ENCODE measurements at regions not wholly inside any gene's neighbourhood (a gene's known extent, or its start where the extent isn't known, plus 50 kb on each side); places are given as distances from the start of the nearest gene placed in this dataset.
A peak's percentile ranks its signal among the peaks of the same experiment; 100 is the strongest.

- DNase-seq (ENCODE audit: low spot score): no peak
Measured at GRCh38 chr3:157626817-157627216, 123.6 kb upstream of the VEPH1 start.

- peak; percentile 42 for DNase-seq (ENCODE audit: low spot score)
Measured at GRCh38 chr3:157624801-157625200, 121.6 kb upstream of the VEPH1 start.

DNA sequence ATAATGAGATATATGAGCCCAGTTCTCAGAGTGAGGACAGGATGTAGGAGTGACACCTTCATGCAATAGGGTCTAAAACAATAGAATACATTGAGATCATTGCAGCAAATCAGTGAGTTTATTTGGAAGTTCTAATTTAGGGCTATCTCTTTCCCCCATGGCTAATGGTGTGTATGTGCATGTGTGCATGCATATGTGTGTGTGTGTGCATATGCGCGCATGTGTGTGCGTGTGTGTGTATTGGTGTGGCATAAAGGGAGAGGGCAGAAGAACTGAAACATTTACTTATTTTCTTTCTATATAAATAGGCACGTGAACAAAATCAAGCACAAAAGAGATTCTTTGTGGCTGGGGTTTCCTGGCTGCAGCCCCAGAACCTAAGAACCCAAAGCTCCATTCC is 115.7 kb upstream of the VEPH1 start:
- no peak for DNase-seq (ENCODE audit: low spot score)

- DNase-seq (ENCODE audit: low spot score): peak; percentile 92
Measured at GRCh38 chr3:157618075-157618760, 115.0 kb upstream of the VEPH1 start.

- DNase-seq (ENCODE audit: low spot score): no peak
Measured at GRCh38 chr3:157614896-157615295, 111.7 kb upstream of the VEPH1 start.

DNA sequence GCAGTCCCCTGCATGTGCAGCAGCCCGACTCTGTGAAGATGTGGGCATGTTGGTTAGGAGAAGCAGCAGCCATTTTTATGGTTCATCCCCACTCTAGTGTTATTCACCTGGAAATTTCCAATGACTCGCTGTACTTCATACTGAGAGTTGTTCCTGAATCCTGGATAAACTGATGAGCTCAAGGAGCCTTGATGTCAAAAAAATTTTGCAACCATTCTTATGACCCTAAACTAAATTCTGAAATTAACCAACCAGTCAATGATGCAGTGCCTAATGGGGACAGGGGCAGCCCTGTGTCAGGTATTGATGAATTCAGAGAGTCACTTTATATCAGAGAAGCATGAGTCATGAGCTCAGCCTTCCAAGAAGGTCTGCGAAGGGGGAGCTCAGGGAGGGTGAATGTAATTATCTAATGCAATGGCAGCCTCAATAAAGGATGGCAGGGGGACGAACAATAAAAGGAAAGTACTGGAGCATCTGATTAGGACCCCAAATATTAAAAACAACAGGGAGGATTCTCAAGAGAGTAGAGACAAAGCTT is 108.4 kb upstream of the VEPH1 start:
- DNase-seq (ENCODE audit: low spot score): no peak

DNA sequence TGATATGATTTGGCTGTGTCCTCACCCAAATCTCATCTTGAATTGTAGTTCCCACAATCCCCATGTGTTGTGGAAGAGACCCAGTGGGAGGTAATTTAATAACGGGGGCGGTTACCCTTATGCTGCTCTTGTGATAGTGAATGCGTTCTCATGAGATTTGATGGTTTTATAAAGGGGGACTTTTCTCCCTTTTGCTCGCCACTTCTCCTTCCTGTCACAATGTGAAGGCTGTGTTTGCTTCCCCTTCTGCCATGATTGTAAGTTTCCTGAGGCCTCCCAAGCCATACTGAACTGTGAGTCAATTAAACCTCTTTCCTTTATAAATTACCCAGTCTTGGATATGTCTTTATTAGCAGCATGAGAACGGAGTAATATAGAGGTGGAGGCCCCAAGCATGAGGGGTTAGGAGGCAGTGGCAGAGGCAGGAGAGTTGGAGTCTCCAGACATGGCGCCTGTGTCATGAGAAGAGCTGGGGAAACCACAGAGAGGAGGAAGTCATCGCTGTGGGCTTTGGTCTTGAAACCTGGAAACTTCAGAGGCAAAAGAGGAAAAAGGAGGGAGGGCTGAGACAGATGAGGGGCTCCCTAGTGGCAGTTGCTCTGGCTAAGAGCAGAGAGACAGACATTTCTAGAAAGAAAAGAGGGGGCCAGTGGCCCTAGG is 107.8 kb upstream of the VEPH1 start:
- DNase-seq (ENCODE audit: low spot score): no peak

- no peak for DNase-seq (ENCODE audit: low spot score)
Measured at GRCh38 chr3:157607826-157608405, 104.7 kb upstream of the VEPH1 start.

DNA sequence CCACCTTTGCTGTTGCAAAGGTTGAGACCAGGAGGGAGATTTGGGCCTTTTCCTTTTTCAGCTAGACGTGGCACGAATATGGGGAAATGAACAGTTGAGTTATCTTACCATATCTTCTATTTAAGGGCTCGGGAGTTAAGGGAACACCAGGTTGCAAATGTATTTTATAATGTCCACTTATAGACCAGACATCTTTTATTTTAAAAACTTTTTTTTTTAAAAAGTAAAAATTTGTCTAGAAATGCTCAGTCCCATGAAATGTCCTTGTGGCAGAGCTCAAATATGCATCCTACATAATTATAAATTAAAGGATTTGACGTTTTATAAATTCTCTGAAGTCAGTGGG is 103.6 kb upstream of the VEPH1 start:
- no peak for DNase-seq (ENCODE audit: low spot score)

GRCh38 chr3:157606011-157606851 is 103.0 kb upstream of the VEPH1 start:
- peak; percentile 83 for DNase-seq (ENCODE audit: low spot score)

DNA sequence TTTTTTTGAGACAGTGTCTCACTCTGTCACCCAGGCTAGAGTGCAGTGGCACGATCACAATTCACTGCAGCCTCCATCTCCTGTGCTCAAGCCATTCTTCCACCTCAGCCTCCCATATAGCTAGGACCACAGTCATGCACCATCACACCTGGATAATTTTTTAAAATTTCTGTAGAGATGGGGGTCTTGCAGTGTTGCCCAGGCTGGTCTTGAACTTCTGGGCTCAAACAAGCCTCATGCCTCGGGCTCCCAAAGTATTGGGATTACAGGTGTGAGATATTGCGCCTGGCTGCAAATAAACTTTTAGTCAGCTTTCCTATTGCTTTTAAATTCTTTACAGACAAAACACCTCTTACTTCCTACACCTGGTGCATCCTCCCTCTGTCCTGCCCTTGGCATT is 102.1 kb upstream of the VEPH1 start:
- no peak for DNase-seq (ENCODE audit: low spot score)

DNA sequence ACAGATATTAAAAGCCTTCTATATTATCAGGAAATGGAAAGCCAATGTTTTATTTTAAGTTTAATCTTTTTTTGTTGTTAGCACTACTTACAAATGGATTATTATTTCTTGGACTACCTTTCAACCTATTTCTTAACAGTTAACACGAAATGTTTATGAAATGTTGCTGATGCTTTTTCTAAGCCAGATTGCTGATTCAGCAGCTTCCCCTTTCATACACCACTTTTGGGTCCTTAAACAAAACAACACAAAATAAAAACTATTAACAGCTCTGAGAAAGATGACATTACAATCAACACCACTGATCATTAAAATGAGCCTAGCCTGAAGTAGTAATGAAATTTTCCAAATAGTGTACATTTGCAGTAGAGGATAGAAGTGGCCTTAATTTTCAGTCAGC is 99.2 kb upstream of the VEPH1 start:
- no peak for DNase-seq (ENCODE audit: low spot score)

GRCh38 chr3:157595259-157595658 is 92.0 kb upstream of the VEPH1 start:
- DNase-seq (ENCODE audit: low spot score): no peak

- DNase-seq (ENCODE audit: low spot score): no peak
Measured at GRCh38 chr3:157594413-157594812, 91.2 kb upstream of the VEPH1 start.

DNA sequence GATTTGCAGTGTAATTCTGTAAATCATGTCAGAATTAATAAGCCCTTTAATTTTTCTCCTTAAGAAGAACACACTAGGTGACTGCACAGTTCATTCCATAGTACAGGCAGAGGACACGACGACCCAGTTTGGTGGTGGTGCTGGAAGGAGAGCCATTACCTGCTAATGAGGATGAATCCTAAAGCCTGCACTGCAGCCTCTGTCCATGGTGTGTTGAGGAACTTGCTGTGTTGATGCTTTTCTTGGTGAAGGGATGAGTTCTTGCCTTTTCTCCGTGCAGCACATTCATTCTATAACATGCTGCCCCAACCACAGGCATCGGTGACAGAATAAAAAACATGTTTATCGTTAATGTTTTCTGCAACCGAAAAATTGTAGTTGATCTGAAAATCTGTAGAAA is 89.6 kb upstream of the VEPH1 start:
- no peak for DNase-seq (ENCODE audit: low spot score)

DNA sequence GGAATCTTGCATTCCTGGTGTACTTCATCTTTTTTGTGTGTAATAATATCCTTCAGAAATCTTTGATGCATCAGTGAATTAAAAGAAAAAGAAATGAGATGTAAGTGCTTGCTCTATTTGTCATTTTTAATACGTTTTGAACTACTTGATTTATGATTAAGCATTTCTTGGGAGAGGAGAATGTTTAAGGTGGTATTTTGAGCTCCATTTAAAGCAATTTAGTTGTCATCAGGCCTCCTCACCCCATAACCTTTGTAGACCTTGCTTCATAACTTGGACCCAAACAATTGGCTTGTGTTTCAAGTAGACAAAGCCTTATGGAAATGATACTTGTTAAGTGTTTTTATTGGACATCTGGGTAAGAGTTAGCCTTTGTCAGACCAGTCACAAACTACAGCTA is 87.1 kb upstream of the VEPH1 start:
- no peak for DNase-seq (ENCODE audit: low spot score)

- DNase-seq (ENCODE audit: low spot score): no peak
Measured at GRCh38 chr3:157589211-157589610, 86.0 kb upstream of the VEPH1 start.

DNA sequence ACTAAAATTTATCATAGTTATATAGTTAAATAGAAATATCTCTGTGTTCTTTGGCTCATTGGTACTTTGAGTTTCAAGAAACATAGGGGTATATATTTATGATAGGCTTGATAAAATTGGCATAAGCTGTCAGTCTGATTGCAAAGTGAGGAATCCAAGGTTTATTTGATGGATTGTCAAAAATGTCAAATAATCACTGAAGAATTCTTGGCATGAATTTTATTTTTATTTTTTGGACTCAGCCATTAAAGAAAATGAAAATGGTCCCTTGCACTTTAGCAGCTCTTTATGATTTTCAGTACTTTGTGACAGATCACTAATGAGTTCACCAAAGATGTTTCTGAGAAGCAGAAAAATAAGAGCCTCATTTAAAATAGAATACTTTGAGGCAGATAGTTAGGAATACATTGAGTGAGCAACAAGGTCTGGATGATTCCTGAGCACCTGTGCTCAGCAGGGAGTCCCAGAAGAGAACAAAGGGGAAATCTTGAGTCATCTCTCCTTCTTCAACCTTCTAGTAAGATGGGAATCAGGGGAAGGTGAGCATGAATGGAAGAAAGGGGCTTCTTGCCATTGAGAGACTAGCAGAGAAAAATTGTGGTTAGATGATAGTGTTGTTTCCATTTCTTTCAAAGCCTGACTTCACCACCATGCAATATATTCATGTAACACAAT is 85.3 kb upstream of the VEPH1 start:
- DNase-seq (ENCODE audit: low spot score): no peak

DNA sequence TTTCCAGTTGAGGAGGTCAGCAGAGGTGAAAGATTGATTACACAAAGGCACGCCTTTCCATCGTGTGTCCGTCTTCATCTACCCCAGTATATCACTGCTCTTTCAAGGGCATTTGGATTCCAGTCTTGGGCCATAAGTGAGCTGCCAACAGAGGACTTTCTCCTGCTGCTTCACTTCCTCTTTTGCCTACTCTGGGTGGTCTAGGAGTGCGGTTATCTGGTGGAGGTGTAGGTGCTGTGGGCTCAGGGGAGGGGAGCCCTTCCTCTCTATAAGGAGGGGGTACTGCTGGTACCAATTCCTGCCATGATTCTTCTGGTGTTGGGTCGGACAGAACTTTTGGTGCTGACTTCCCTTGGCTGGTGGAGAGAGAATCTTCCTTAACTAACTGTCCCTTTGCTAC is 83.1 kb upstream of the VEPH1 start:
- DNase-seq (ENCODE audit: low spot score): no peak

DNA sequence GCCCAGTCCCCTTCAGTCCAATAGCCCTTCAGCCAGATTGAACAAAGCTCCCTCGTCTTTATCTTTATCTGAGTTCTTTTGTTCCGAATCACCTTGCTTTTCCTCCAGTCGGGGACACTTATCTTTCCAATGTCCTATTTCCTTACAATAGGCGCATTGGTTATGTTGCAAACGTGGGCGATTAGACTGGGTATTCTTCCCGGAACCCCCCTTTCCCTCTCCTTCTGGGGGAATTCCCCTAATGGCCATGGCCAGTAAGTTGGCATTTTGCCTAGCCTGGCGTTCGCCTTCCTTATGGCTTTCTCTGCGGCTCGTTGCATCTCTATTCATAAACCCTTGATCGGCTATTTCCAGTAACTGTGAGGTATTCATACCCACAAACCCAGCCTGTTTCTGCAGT is 82.2 kb upstream of the VEPH1 start:
- no peak for DNase-seq (ENCODE audit: low spot score)

DNA sequence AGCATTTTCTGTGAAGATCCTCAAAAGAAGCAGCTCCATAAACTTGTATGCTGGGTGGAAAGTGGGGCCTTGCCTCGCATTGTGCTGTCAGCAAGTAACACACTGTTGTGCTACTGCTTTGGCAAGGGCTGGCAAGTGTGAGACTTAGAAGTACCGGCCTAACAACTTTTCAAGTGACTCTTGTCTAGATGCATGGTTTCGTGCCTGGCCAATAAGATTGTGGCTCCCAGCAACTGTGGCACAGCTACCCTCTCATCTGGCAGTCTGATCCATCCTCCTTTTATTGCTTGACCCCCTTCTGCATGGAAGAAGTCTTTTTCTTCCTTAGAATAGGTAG is 79.4 kb upstream of the VEPH1 start:
- DNase-seq (ENCODE audit: low spot score): no peak

- DNase-seq (ENCODE audit: low spot score): peak; percentile 12
Measured at GRCh38 chr3:157581956-157582636, 78.9 kb upstream of the VEPH1 start.
